ENCODE measurements at regions not wholly inside any gene's neighbourhood (a gene's known extent, or its start where the extent isn't known, plus 50 kb on each side); places are given as distances from the start of the nearest gene placed in this dataset.

- H3K9ac ChIP-seq (ENCODE audit: low read depth, low read length, poor library complexity, severe bottlenecking): no peak overlapping the region
- H3K36me3 ChIP-seq (ENCODE audit: insufficient read depth, low read length): no peaks in the 10 kb centered on the region
- H3K9me2 ChIP-seq (replicated peaks; ENCODE audit: low read depth, low read length): no peaks in the 10 kb centered on the region
- H3K4me2 ChIP-seq (ENCODE audit: low read depth, low read length, poor library complexity, severe bottlenecking): no peak overlapping the region
- no peaks in the 10 kb centered on the region for H3K27me3 ChIP-seq (ENCODE audit: insufficient read depth, low read length, poor library complexity, severe bottlenecking)
- TF ChIP-seq CTCF (conservative IDR thresholded peaks at IDR 0.05; ENCODE audit: low read length) (no peak), EZH2phosphoT487 (IDR thresholded peaks at IDR 0.05; ENCODE audit: borderline replicate concordance) (no peak)
- H3F3A ChIP-seq (ENCODE audit: low read depth): no peaks in the 10 kb centered on the region
- H3K9me3 ChIP-seq (ENCODE audit: insufficient read depth, low read depth, low read length): no peaks in the 10 kb centered on the region
- no peaks in the 10 kb centered on the region for H3K79me2 ChIP-seq (ENCODE audit: insufficient read depth, low read length)
- H3K4me1 ChIP-seq (ENCODE audit: insufficient read depth, low read length, poor library complexity, severe bottlenecking): no peaks in the 10 kb centered on the region
- no peak overlapping the region for H3K4me3 ChIP-seq (ENCODE audit: low read length, poor library complexity, severe bottlenecking)
- H4K20me1 ChIP-seq (ENCODE audit: insufficient read depth, low read length, poor library complexity, severe bottlenecking): no peaks in the 10 kb centered on the region
- H2AFZ ChIP-seq (ENCODE audit: low read length): no peak overlapping the region
Measured at GRCh38 chr4:96685691-96686090, 845.8 kb downstream of the PDHA2 start.

GRCh38 chr4:96691521-96691920 is 851.6 kb downstream of the PDHA2 start:
- H4K20me1 ChIP-seq (ENCODE audit: insufficient read depth, low read length, poor library complexity, severe bottlenecking): no peaks in the 10 kb centered on the region
- H3K4me1 ChIP-seq (ENCODE audit: insufficient read depth, low read length, poor library complexity, severe bottlenecking): no peaks in the 10 kb centered on the region
- H3K79me2 ChIP-seq (ENCODE audit: insufficient read depth, low read length): no peaks in the 10 kb centered on the region
- H2AFZ ChIP-seq (ENCODE audit: low read length): no peak overlapping the region
- no peaks in the 10 kb centered on the region for H3K36me3 ChIP-seq (ENCODE audit: insufficient read depth, low read length)
- H3K27me3 ChIP-seq (ENCODE audit: insufficient read depth, low read length, poor library complexity, severe bottlenecking): no peaks in the 10 kb centered on the region
- no peak overlapping the region for H3K4me2 ChIP-seq (ENCODE audit: low read depth, low read length, poor library complexity, severe bottlenecking)
- no peaks in the 10 kb centered on the region for H3F3A ChIP-seq (ENCODE audit: low read depth)
- no peak overlapping the region for H3K9ac ChIP-seq (ENCODE audit: low read depth, low read length, poor library complexity, severe bottlenecking)
- no peak for TF ChIP-seq CTCF (conservative IDR thresholded peaks at IDR 0.05; ENCODE audit: low read length)
- TF ChIP-seq EZH2phosphoT487 (IDR thresholded peaks at IDR 0.05; ENCODE audit: borderline replicate concordance): no peak
- no peak overlapping the region for H3K4me3 ChIP-seq (ENCODE audit: low read length, poor library complexity, severe bottlenecking)
- H3K9me3 ChIP-seq (ENCODE audit: insufficient read depth, low read depth, low read length): no peaks in the 10 kb centered on the region
- no peaks in the 10 kb centered on the region for H3K9me2 ChIP-seq (replicated peaks; ENCODE audit: low read depth, low read length)

GRCh38 chr4:96698831-96699230 is 858.9 kb downstream of the PDHA2 start:
- Histone ChIP-seq H3K36me3 (ENCODE audit: insufficient read depth, low read length) (no peaks in the 10 kb centered on the region), H3K9ac (ENCODE audit: low read depth, low read length, poor library complexity, severe bottlenecking) (no peak overlapping the region), H3K27me3 (ENCODE audit: insufficient read depth, low read length, poor library complexity, severe bottlenecking) (no peaks in the 10 kb centered on the region), H3K4me1 (ENCODE audit: insufficient read depth, low read length, poor library complexity, severe bottlenecking) (no peaks in the 10 kb centered on the region), H3K9me3 (ENCODE audit: insufficient read depth, low read depth, low read length) (no peaks in the 10 kb centered on the region), H3K4me3 (ENCODE audit: low read length, poor library complexity, severe bottlenecking) (no peak overlapping the region), H3K9me2 (replicated peaks; ENCODE audit: low read depth, low read length) (no peaks in the 10 kb centered on the region), H4K20me1 (ENCODE audit: insufficient read depth, low read length, poor library complexity, severe bottlenecking) (no peaks in the 10 kb centered on the region), H2AFZ (ENCODE audit: low read length) (no peak overlapping the region), H3K4me2 (ENCODE audit: low read depth, low read length, poor library complexity, severe bottlenecking) (no peak overlapping the region), H3K79me2 (ENCODE audit: insufficient read depth, low read length) (no peaks in the 10 kb centered on the region), H3F3A (ENCODE audit: low read depth) (no peaks in the 10 kb centered on the region)
- TF ChIP-seq EZH2phosphoT487 (IDR thresholded peaks at IDR 0.05; ENCODE audit: borderline replicate concordance) (no peak), CTCF (conservative IDR thresholded peaks at IDR 0.05; ENCODE audit: low read length) (no peak)
